HepG2 (cell line): ENCODE measurements at regions not wholly inside any gene's neighbourhood (a gene's known extent, or its start where the extent isn't known, plus 50 kb on each side); places are given as distances from the start of the nearest gene placed in this dataset.

ENCODE experiments used
- ATAC-seq: fragments of 200-7000 bp; cut with Tn5 transposase; 3 replicates; pipeline ENCODE4 v1.9.1; 2020; ENCODE audit warnings: mild to moderate bottlenecking, moderate library complexity
- BruUV-seq: library from RNA; stranded (reverse); fragments of 400-500 nt; replicated peaks from 2 replicates; lab custom pipeline; 2021; lab: Mats Ljungman, UMichigan
- CTCF ChIA-PET: fragments of 300-600 bp; formaldehyde crosslinking; extraction: SDS; loops from one replicate; lab custom pipeline; 2021; ENCODE audit warnings: low total read pairs, inconsistent platforms, low intra/inter-chr PET ratio; lab: Yijun Ruan, JAX
- POLR2A ChIA-PET: fragments of 350-600 bp; sonication (Branson Sonifier 250); formaldehyde crosslinking; loops from one replicate; lab custom pipeline; 2020; ENCODE audit warnings: antibody characterized with exemption, inconsistent platforms; lab: Yijun Ruan, JAX
- DNase-seq: peaks from one replicate; pipeline ENCODE4 v3.0.0-alpha.2; 2015; ENCODE audit warnings: low spot score
- FAIRE-seq: peaks from 3 replicates; lab custom pipeline; 2011; peaks lifted over from hg19 to GRCh38; lab: Jason Lieb, UNC
- H2AFZ ChIP-seq: one replicate; pipeline ENCODE4 v1.6.1; 2011; ENCODE audit warnings: low read length, inconsistent platforms
- H3K27ac ChIP-seq: fragments of 300-600 bp; 3 replicates; pipeline ENCODE4 v1.8.0; 2011; ENCODE audit warnings: mixed run types, mild to moderate bottlenecking, mixed read lengths, low read length, inconsistent platforms; ENCODE audit not compliant: insufficient read depth; ENCODE audit errors: extremely low read length
- H3K27me3 ChIP-seq, 2 experiments: fragments of 200-600 bp in 1 of 2; 2 replicates in 1 of 2; 3 replicates in 1 of 2; pipeline versions ENCODE4 v1.6.0 to v1.8.0; 2011; ENCODE audit warnings: low read length in 2 of 2, mild to moderate bottlenecking in 2 of 2, moderate library complexity in 2 of 2, inconsistent platforms in 1 of 2; ENCODE audit not compliant: insufficient read depth in 2 of 2, control insufficient read depth in 1 of 2
- H3K36me3 ChIP-seq, 2 experiments: fragments of 200-600 bp in 1 of 2; replicated peaks in 1 of 2; 2 replicates in 1 of 2; 3 replicates in 1 of 2; pipeline versions ENCODE4 v1.5.1 to v1.8.0; 2011; ENCODE audit warnings: low read length in 2 of 2, inconsistent platforms in 1 of 2; ENCODE audit not compliant: insufficient read depth in 2 of 2, control insufficient read depth in 1 of 2
- H3K4me1 ChIP-seq: 2 replicates; pipeline ENCODE4 v1.5.1; 2012; ENCODE audit warnings: low read length, inconsistent platforms; ENCODE audit not compliant: insufficient read depth
- H3K4me2 ChIP-seq: 2 replicates; pipeline ENCODE4 v1.6.0; 2011; ENCODE audit warnings: low read depth, low read length, inconsistent platforms
- H3K4me3 ChIP-seq, 3 experiments: fragments of 200-600 bp in 1 of 3; sonication (generic), shearing (Covaris generic) in 1 of 3; replicated peaks in 1 of 3; 2 replicates each; pipeline ENCODE4 v1.5.1; 2011 to 2016; ENCODE audit warnings: low read length in 3 of 3, inconsistent platforms in 2 of 3, low read depth in 2 of 3, mild to moderate bottlenecking in 2 of 3, control low read depth in 1 of 3, mixed read lengths in 1 of 3; ENCODE audit not compliant: insufficient read depth in 1 of 3
- H3K79me2 ChIP-seq: one replicate; pipeline ENCODE4 v1.6.1; 2011; ENCODE audit warnings: low read length, inconsistent platforms; ENCODE audit not compliant: insufficient read depth
- H3K9ac ChIP-seq: 2 replicates; pipeline ENCODE4 v1.6.0; 2011; ENCODE audit warnings: mild to moderate bottlenecking, low read depth, low read length, inconsistent platforms; ENCODE audit not compliant: insufficient read depth
- H3K9me3 ChIP-seq: 2 replicates; pipeline ENCODE4 v1.5.1; 2012; ENCODE audit warnings: mild to moderate bottlenecking, low read length
- H4K20me1 ChIP-seq: 2 replicates; pipeline ENCODE4 v1.6.0; 2011; ENCODE audit warnings: inconsistent platforms, mild to moderate bottlenecking, low read length, moderate library complexity; ENCODE audit not compliant: insufficient read depth
- GFI1 ChIP-seq: sonication (generic); formaldehyde crosslinking; IDR thresholded peaks from 2 replicates; pipeline ENCODE4 v1.5.0; 2020; ENCODE audit warnings: missing genetic modification reagents, mild to moderate bottlenecking, borderline replicate concordance
- HMG20A ChIP-seq: IDR thresholded peaks from 2 replicates; pipeline ENCODE4 v1.6.1; 2016; ENCODE audit warnings: borderline replicate concordance
- MLLT10 ChIP-seq: sonication (generic); formaldehyde crosslinking; IDR thresholded peaks from 2 replicates; pipeline ENCODE4 v1.4.0; 2020; ENCODE audit warnings: missing genetic modification reagents
- PAF1 ChIP-seq: IDR thresholded peaks from 2 replicates; pipeline ENCODE4 v1.6.1; 2016; ENCODE audit warnings: missing genetic modification reagents, missing compliant biosample characterization
- PITX1 ChIP-seq: sonication (generic); formaldehyde crosslinking; IDR thresholded peaks from 2 replicates; pipeline ENCODE4 v1.5.1; 2020; ENCODE audit warnings: mild to moderate bottlenecking, missing genetic modification reagents
- SMYD3 ChIP-seq: sonication (generic); formaldehyde crosslinking; IDR thresholded peaks from 2 replicates; pipeline ENCODE4 v1.8.1; 2023; ENCODE audit warnings: mild to moderate bottlenecking, missing genetic modification reagents
- SSRP1 ChIP-seq: IDR thresholded peaks from 2 replicates; pipeline ENCODE4 v1.6.1; 2016; ENCODE audit warnings: control low read depth
- ZNF343 ChIP-seq: sonication (generic); formaldehyde crosslinking; IDR thresholded peaks from 2 replicates; pipeline ENCODE4 v1.4.0; 2020; ENCODE audit warnings: mild to moderate bottlenecking, missing genetic modification reagents
- ZNF660 ChIP-seq: sonication (generic); formaldehyde crosslinking; IDR thresholded peaks from 2 replicates; pipeline ENCODE4 v1.5.1; 2020; ENCODE audit warnings: mild to moderate bottlenecking, low read depth, missing genetic modification reagents, borderline replicate concordance
- ZNF879 ChIP-seq: sonication (generic); formaldehyde crosslinking; IDR thresholded peaks from 2 replicates; pipeline ENCODE4 v1.8.1; 2023; ENCODE audit warnings: missing genetic modification reagents
- WGBS: methylation state at CpG from one replicate; pipeline ENCODE4 v1.1.6; 2017; ENCODE audit warnings: low lambda C conversion rate; 5-methylcytosine and 5-hydroxymethylcytosine counted together
- in situ Hi-C: cut with HindIII; loops from 2 replicates; pipeline ENCODE4 v1.10.0; 2017; ENCODE audit warnings: low pct_unique_long_range_greater_than_20kb; ENCODE audit not compliant: extremely low pct_ligation_motif_present
- intact Hi-C: fragments of 100-400 bp; cut with micrococcal nuclease; formaldehyde crosslinking; loops from one replicate; pipeline ENCODE4 v1.10.0; 2022; ENCODE audit not compliant: unreplicated experiment
- TF ChIP-seq, protein P1 (sequence below): sonication (generic); formaldehyde crosslinking; IDR thresholded peaks from 2 replicates; pipeline ENCODE4 v1.5.1; 2020; ENCODE audit warnings: mild to moderate bottlenecking, moderate library complexity, missing genetic modification reagents
- TF ChIP-seq, protein P2 (sequence below): sonication (generic); formaldehyde crosslinking; IDR thresholded peaks from 2 replicates; pipeline ENCODE4 v1.9.0; 2022; ENCODE audit warnings: missing genetic modification reagents, mild to moderate bottlenecking, borderline replicate concordance
- TF ChIP-seq, protein P3 (sequence below): sonication (generic); formaldehyde crosslinking; IDR thresholded peaks from 2 replicates; pipeline ENCODE4 v1.8.1; 2023; ENCODE audit warnings: missing genetic modification reagents, mild to moderate bottlenecking, borderline replicate concordance

DNA sequence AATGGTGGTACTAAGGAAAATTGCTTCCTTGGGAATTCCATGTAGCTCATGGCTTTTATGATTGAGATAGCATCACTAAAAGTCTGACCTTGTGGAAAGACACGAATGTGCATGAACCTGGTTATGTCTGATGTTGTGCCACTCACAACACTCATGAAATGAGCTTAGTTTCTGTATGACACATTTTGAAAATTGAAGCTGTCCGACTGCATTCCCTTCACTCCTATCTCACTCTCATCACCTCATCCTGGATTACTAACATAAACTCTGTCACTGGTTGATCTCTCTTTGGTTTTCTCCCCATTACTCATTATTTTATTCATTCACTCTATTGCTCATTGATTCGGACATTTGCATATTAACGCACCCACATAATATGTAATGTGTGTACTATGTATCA, 190.0 kb upstream of the VWC2 start:
- ChIA-PET CTCF (no interaction called here), POLR2A (no interaction called here)
- Histone ChIP-seq H3K27me3 (no peaks in the 10 kb centered on the region), H3K4me2 (no peak overlapping the region), H4K20me1 (no peaks in the 10 kb centered on the region), H3K27ac (no peak overlapping the region), H3K4me1 (no peaks in the 10 kb centered on the region), H3K9me3 (no peaks in the 10 kb centered on the region), H3K4me3 (no peak overlapping the region), H2AFZ (no peak overlapping the region), H3K79me2 (no peaks in the 10 kb centered on the region), H3K36me3 (no peaks in the 10 kb centered on the region), H3K9ac (no peak overlapping the region)
- no TSS peak for BruUV-seq
- no peak for ATAC-seq
- no peak for DNase-seq
- in situ Hi-C loops (no loop called here), intact Hi-C loops (no loop called here)
- WGBS, result 12% methylated on average over 4 of the region's 4 CpGs
- FAIRE-seq, result no peak
- no peak for TF ChIP-seq SSRP1 (CRISPR knock-in tag)
- no peak for TF ChIP-seq ZNF660 (CRISPR knock-in tag)
- no peak for TF ChIP-seq SMYD3 (CRISPR knock-in tag)
- TF ChIP-seq, protein P1, sequence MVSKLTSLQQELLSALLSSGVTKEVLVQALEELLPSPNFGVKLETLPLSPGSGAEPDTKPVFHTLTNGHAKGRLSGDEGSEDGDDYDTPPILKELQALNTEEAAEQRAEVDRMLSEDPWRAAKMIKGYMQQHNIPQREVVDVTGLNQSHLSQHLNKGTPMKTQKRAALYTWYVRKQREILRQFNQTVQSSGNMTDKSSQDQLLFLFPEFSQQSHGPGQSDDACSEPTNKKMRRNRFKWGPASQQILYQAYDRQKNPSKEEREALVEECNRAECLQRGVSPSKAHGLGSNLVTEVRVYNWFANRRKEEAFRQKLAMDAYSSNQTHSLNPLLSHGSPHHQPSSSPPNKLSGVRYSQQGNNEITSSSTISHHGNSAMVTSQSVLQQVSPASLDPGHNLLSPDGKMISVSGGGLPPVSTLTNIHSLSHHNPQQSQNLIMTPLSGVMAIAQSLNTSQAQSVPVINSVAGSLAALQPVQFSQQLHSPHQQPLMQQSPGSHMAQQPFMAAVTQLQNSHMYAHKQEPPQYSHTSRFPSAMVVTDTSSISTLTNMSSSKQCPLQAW (CRISPR knock-in tag), result no peak
- TF ChIP-seq, protein P2, sequence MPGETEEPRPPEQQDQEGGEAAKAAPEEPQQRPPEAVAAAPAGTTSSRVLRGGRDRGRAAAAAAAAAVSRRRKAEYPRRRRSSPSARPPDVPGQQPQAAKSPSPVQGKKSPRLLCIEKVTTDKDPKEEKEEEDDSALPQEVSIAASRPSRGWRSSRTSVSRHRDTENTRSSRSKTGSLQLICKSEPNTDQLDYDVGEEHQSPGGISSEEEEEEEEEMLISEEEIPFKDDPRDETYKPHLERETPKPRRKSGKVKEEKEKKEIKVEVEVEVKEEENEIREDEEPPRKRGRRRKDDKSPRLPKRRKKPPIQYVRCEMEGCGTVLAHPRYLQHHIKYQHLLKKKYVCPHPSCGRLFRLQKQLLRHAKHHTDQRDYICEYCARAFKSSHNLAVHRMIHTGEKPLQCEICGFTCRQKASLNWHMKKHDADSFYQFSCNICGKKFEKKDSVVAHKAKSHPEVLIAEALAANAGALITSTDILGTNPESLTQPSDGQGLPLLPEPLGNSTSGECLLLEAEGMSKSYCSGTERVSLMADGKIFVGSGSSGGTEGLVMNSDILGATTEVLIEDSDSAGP (CRISPR knock-in tag), result no peak
- TF ChIP-seq ZNF343 (CRISPR knock-in tag), result no peak
- no peak for TF ChIP-seq GFI1 (CRISPR knock-in tag)
- TF ChIP-seq HMG20A, result no peak
- no peak for TF ChIP-seq MLLT10
- TF ChIP-seq PAF1 (CRISPR knock-in tag), result no peak
- TF ChIP-seq ZNF879, result no peak
- TF ChIP-seq PITX1 (CRISPR knock-in tag), result no peak
- TF ChIP-seq, protein P3, sequence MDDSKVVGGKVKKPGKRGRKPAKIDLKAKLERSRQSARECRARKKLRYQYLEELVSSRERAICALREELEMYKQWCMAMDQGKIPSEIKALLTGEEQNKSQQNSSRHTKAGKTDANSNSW (CRISPR knock-in tag), result no peak
